KMS-11 (cell line): ENCODE measurements at regions not wholly inside any gene's neighbourhood (a gene's known extent, or its start where the extent isn't known, plus 50 kb on each side); places are given as distances from the start of the nearest gene placed in this dataset.

ENCODE experiments used
- H2AFZ ChIP-seq: fragments of 200-600 bp; sonication (generic); 2 replicates; pipeline ENCODE4 v1.6.1; 2016; ENCODE audit warnings: antibody characterized with exemption, mixed run types, low read depth
- H3K27ac ChIP-seq: fragments of 200-600 bp; sonication (generic); 2 replicates; pipeline ENCODE4 v1.6.1; 2016; ENCODE audit warnings: mild to moderate bottlenecking, mixed run types
- H3K27me3 ChIP-seq: fragments of 200-600 bp; sonication (generic); 2 replicates; pipeline ENCODE4 v1.6.1; 2017; ENCODE audit warnings: mild to moderate bottlenecking, low read depth, mixed run types, moderate library complexity; ENCODE audit not compliant: insufficient read depth
- H3K36me3 ChIP-seq: fragments of 200-600 bp; sonication (generic); 2 replicates; pipeline ENCODE4 v1.6.1; 2017; ENCODE audit warnings: mild to moderate bottlenecking, mixed run types; ENCODE audit not compliant: insufficient read depth
- H3K4me1 ChIP-seq: fragments of 200-600 bp; sonication (generic); 2 replicates; pipeline ENCODE4 v1.6.1; 2016; ENCODE audit warnings: mild to moderate bottlenecking, low read depth, mixed run types; ENCODE audit not compliant: poor library complexity, severe bottlenecking
- H3K4me2 ChIP-seq: fragments of 200-600 bp; sonication (generic); 2 replicates; pipeline ENCODE4 v1.7.0; 2016; ENCODE audit warnings: mild to moderate bottlenecking, mixed run types
- H3K4me3 ChIP-seq: fragments of 200-600 bp; sonication (generic); IDR thresholded peaks from 2 replicates; pipeline ENCODE4 v1.6.1; 2017; ENCODE audit warnings: low read depth, low read length, mixed read lengths; ENCODE audit not compliant: insufficient read depth
- H3K79me2 ChIP-seq: fragments of 200-600 bp; sonication (generic); 2 replicates; pipeline ENCODE4 v1.6.1; 2016; ENCODE audit warnings: low read depth, mixed run types; ENCODE audit not compliant: insufficient read depth
- H3K9ac ChIP-seq: fragments of 200-600 bp; sonication (generic); 2 replicates; pipeline ENCODE4 v1.6.1; 2016; ENCODE audit warnings: mild to moderate bottlenecking, mixed run types
- H4K20me1 ChIP-seq: fragments of 200-600 bp; sonication (generic); 2 replicates; pipeline ENCODE4 v1.6.1; 2016; ENCODE audit warnings: mild to moderate bottlenecking, mixed run types; ENCODE audit not compliant: insufficient read depth
- CTCF ChIP-seq: fragments of 200-600 bp; sonication (generic); conservative IDR thresholded peaks from 2 replicates; pipeline ENCODE4 v1.6.1; 2017; ENCODE audit warnings: low read depth, mild to moderate bottlenecking, antibody characterized with exemption, low read length, moderate library complexity, mixed read lengths

GRCh38 chr20:57950764-57951485, 241.1 kb upstream of the PMEPA1 start:
- Histone ChIP-seq H4K20me1 (no peaks in the 10 kb centered on the region), H3K27me3 (peaks cover 5% of the 10 kb centered on the region; the same call in 1 of the 2 replicates), H3K79me2 (no peaks in the 10 kb centered on the region), H3K4me3 (no peak overlapping the region), H3K4me1 (no peaks in the 10 kb centered on the region), H3K36me3 (no peaks in the 10 kb centered on the region), H3K27ac (no peak overlapping the region), H3K9ac (no peak overlapping the region), H2AFZ (no peak overlapping the region), H3K4me2 (no peak overlapping the region)
- no peak for TF ChIP-seq CTCF

GRCh38 chr20:57948180-57948955, 238.6 kb upstream of the PMEPA1 start:
- H3K4me2 ChIP-seq, result no peak overlapping the region
- H3K4me3 ChIP-seq, result no peak overlapping the region
- H3K27me3 ChIP-seq, result peaks cover 16% of the 10 kb centered on the region; the same call in 1 of the 2 replicates
- no peaks in the 10 kb centered on the region for H3K36me3 ChIP-seq
- H3K4me1 ChIP-seq, result no peaks in the 10 kb centered on the region
- no peaks in the 10 kb centered on the region for H3K79me2 ChIP-seq
- no peak overlapping the region for H3K9ac ChIP-seq
- H3K27ac ChIP-seq, result no peak overlapping the region
- TF ChIP-seq CTCF, result no peak
- H2AFZ ChIP-seq, result no peak overlapping the region
- no peaks in the 10 kb centered on the region for H4K20me1 ChIP-seq

DNA sequence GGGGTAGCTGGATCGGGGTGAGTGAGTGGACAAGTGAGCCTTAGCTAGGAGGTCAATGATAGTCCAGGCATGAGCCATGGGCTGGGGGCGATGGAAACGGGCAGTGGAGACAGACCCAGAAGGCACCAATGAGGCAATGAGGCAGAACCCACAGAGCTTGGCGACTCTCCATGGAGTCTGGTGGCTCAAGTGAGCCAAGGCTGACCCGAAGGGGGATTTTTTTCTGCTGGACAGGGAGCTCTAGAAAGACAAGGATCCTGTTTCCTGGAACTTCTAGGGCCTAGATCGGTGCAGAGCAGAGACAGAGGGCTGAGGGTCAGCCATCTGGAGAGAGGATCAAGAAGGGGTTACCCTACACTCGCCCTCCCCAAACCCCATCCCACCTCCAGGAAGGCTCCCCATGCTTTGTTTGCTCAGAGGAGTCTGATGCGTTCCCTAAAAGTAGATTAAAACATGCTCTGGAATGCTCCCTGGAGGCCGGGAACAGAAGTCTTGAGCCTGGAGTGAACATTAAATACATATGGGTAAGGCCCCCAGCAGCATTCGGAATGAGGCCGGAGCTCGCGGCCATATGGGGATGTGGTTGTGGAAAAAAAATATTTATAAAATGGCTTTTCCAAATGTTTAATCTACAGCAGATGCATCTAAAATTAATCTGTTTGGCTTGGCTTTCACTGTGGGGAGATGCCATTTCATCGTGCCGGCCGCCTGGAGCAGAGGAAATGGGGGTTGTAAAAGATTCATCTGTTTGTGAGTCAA, 237.8 kb upstream of the PMEPA1 start:
- Histone ChIP-seq H3K9ac (no peak overlapping the region), H3K4me3 (no peak overlapping the region), H3K4me1 (no peaks in the 10 kb centered on the region), H4K20me1 (no peaks in the 10 kb centered on the region), H3K36me3 (no peaks in the 10 kb centered on the region), H3K27me3 (peaks cover 23% of the 10 kb centered on the region; the same call in 1 of the 2 replicates), H2AFZ (no peak overlapping the region), H3K79me2 (no peaks in the 10 kb centered on the region), H3K4me2 (no peak overlapping the region), H3K27ac (no peak overlapping the region)
- no peak for TF ChIP-seq CTCF

DNA sequence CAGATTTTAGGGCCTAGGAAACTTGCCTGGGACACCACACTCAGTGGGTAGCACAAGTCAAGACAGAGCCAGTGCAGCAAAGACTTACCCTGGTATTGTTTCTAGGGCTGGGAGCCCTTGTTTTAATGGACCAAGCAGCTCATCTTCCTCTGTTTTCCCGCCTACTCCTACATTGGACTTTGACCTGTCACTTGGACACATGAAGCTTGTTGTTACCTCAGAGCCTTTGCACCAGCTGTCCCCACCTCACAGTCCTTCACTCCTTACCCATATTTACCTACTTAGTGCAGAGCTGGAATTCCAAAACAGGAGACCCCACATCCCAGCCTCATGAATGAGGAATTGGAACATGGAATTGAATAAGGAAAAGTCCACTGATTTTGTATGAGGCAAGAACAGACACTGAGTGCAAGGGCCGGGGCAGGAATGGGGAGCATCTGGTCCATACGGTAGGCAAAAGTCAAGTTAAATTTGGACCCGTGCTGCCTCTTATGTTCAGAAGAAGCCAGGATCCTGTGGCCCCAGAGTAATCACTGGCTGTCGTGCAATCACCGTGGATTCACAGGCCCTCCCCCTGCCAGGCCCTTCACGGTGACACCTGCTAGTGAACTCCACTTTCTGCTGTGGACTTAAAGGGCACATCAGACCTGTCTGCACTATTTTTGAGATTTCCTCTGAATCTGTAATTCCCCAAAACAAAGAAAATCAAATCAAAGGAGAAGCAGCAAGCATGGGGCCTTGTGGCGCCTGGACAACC, 236.9 kb upstream of the PMEPA1 start:
- no peak overlapping the region for H3K9ac ChIP-seq
- no peaks in the 10 kb centered on the region for H3K4me1 ChIP-seq
- no peaks in the 10 kb centered on the region for H3K79me2 ChIP-seq
- H2AFZ ChIP-seq, result no peak overlapping the region
- no peak overlapping the region for H3K4me3 ChIP-seq
- H3K27me3 ChIP-seq, result peaks cover 28% of the 10 kb centered on the region; the same call in 1 of the 2 replicates
- no peak overlapping the region for H3K27ac ChIP-seq
- H3K36me3 ChIP-seq, result no peaks in the 10 kb centered on the region
- TF ChIP-seq CTCF, result no peak
- H3K4me2 ChIP-seq, result no peak overlapping the region
- no peaks in the 10 kb centered on the region for H4K20me1 ChIP-seq
